OCI-LY1 (cell line): ENCODE measurements at regions not wholly inside any gene's neighbourhood (a gene's known extent, or its start where the extent isn't known, plus 50 kb on each side); places are given as distances from the start of the nearest gene placed in this dataset.

ENCODE experiments used
- H2AFZ ChIP-seq: fragments of 200-600 bp; sonication (generic), shearing (Covaris generic); 2 replicates; pipeline ENCODE4 v1.6.0; 2014; ENCODE audit warnings: antibody characterized with exemption, mild to moderate bottlenecking, low read length
- H3F3A ChIP-seq: fragments of 200-600 bp; sonication (generic), shearing (Covaris generic); 2 replicates; pipeline ENCODE4 v1.6.0; 2014; ENCODE audit warnings: mild to moderate bottlenecking, antibody characterized with exemption, low read length, moderate library complexity; ENCODE audit not compliant: insufficient read depth
- H3K27ac ChIP-seq: fragments of 200-600 bp; sonication (generic); 2 replicates; pipeline ENCODE4 v1.5.1; 2014; ENCODE audit warnings: low read length, mixed run types, mild to moderate bottlenecking, low read depth; ENCODE audit not compliant: poor library complexity, severe bottlenecking
- H3K27me3 ChIP-seq: fragments of 200-600 bp; sonication (generic); 2 replicates; pipeline ENCODE4 v1.6.0; 2014; ENCODE audit warnings: antibody characterized with exemption, mild to moderate bottlenecking, low read length, moderate library complexity; ENCODE audit not compliant: insufficient read depth
- H3K36me3 ChIP-seq: fragments of 200-600 bp; sonication (generic); 2 replicates; pipeline ENCODE4 v1.6.1; 2014; ENCODE audit warnings: mild to moderate bottlenecking, antibody characterized with exemption, low read length, moderate library complexity, mixed read lengths; ENCODE audit not compliant: insufficient read depth
- H3K4me1 ChIP-seq: fragments of 200-600 bp; sonication (generic); 2 replicates; pipeline ENCODE4 v1.5.1; 2014; ENCODE audit warnings: mild to moderate bottlenecking, low read length, moderate library complexity; ENCODE audit not compliant: insufficient read depth, severe bottlenecking
- H3K4me2 ChIP-seq: fragments of 200-600 bp; sonication (generic), shearing (Covaris generic); 2 replicates; pipeline ENCODE4 v1.6.1; 2014; ENCODE audit warnings: low read length
- H3K4me3 ChIP-seq: fragments of 200-600 bp; sonication (generic); 2 replicates; pipeline ENCODE4 v1.5.1; 2014; ENCODE audit warnings: low read length, low read depth, mild to moderate bottlenecking, mixed read lengths; ENCODE audit not compliant: poor library complexity, severe bottlenecking
- H3K79me2 ChIP-seq: fragments of 200-600 bp; shearing (Covaris generic); 2 replicates; pipeline ENCODE4 v1.6.1; 2016; ENCODE audit warnings: mixed run types, low read length, mixed read lengths; ENCODE audit not compliant: insufficient read depth
- H3K9ac ChIP-seq: fragments of 200-600 bp; sonication (generic), shearing (Covaris generic); 2 replicates; pipeline ENCODE4 v1.6.1; 2014; ENCODE audit warnings: mild to moderate bottlenecking, low read length, mixed read lengths
- H3K9me2 ChIP-seq: fragments of 200-600 bp; sonication (generic), shearing (Covaris generic); 2 replicates; pipeline ENCODE4 v1.6.1; 2014; ENCODE audit warnings: low read depth, mild to moderate bottlenecking, low read length, mixed read lengths
- H3K9me3 ChIP-seq: fragments of 200-600 bp; shearing (Covaris generic); 2 replicates; pipeline ENCODE4 v1.6.1; 2014; ENCODE audit warnings: low read length, mixed read lengths
- H4K20me1 ChIP-seq: fragments of 200-600 bp; sonication (generic), shearing (Covaris generic); 2 replicates; pipeline ENCODE4 v1.6.0; 2016; ENCODE audit warnings: mild to moderate bottlenecking, low read length; ENCODE audit not compliant: insufficient read depth
- CTCF ChIP-seq: fragments of 200-600 bp; sonication (generic), shearing (Covaris generic); IDR thresholded peaks from 2 replicates; pipeline ENCODE4 v1.5.1; 2017; ENCODE audit warnings: mild to moderate bottlenecking, antibody characterized with exemption, low read length, moderate library complexity, mixed read lengths
- EZH2 ChIP-seq: fragments of 200-600 bp; sonication (generic), shearing (Covaris generic); IDR thresholded peaks from 2 replicates; pipeline ENCODE4 v1.8.0; 2017; ENCODE audit warnings: borderline replicate concordance, mixed run types, mild to moderate bottlenecking, antibody characterized with exemption, low read length, moderate library complexity, mixed read lengths

DNA sequence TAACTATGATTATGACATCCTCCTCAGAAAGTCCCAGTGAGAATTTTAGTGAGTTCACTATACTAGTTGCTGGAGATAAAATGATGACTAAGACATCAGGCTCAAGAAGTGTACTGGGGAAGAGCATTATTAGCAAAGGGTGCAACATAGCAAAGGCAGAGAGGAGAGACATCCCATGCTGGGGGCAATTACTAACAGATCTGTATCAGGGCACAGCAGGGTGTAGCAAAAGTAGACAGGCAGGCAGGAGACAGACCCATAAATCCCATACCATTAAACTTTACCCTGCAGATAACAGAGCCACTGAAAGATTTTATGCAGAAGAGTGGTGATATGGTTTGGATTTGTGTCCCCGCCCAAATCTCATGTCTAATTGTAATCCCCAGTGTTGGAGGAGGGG lies 161.7 kb downstream of the SP3 start:
- Histone ChIP-seq H2AFZ (no peak overlapping the region), H4K20me1 (no peaks in the 10 kb centered on the region), H3F3A (no peaks in the 10 kb centered on the region), H3K79me2 (no peaks in the 10 kb centered on the region), H3K4me3 (no peak overlapping the region), H3K27ac (no peak overlapping the region), H3K4me2 (no peak overlapping the region), H3K36me3 (no peaks in the 10 kb centered on the region), H3K9ac (no peak overlapping the region), H3K9me3 (no peaks in the 10 kb centered on the region), H3K27me3 (peaks cover 9% of the 10 kb centered on the region; the same call in 1 of the 2 replicates), H3K4me1 (no peaks in the 10 kb centered on the region), H3K9me2 (no peaks in the 10 kb centered on the region)
- TF ChIP-seq EZH2 (no peak), CTCF (no peak)

DNA sequence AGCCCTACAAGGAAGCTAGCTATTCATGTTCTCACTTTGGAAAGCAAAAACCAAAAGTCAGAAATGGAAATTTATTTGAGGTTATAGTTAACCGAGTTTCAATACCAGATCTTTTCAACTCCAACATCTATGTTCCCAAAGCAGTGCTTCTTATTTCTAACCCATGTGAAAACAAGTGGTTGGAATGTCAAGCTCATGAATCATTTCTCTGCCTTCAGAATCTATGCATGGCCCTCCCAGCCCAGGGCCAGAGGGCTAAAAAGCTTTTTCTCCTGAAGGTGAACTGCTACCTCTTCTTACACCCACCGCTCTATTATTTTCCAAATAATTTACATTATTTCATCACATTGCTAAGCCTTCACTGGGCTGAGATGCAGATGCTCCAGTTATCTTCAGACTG lies 158.4 kb downstream of the SP3 start:
- Histone ChIP-seq H3K4me1 (no peaks in the 10 kb centered on the region), H3K4me3 (no peak overlapping the region), H3K4me2 (no peak overlapping the region), H3K9me3 (no peaks in the 10 kb centered on the region), H3K27me3 (peaks cover 9% of the 10 kb centered on the region; the same call in 1 of the 2 replicates), H3F3A (no peaks in the 10 kb centered on the region), H4K20me1 (no peaks in the 10 kb centered on the region), H3K36me3 (no peaks in the 10 kb centered on the region), H3K9ac (no peak overlapping the region), H3K9me2 (no peaks in the 10 kb centered on the region), H2AFZ (no peak overlapping the region), H3K27ac (no peak overlapping the region), H3K79me2 (no peaks in the 10 kb centered on the region)
- TF ChIP-seq CTCF = no peak
- no peak for TF ChIP-seq EZH2

DNA sequence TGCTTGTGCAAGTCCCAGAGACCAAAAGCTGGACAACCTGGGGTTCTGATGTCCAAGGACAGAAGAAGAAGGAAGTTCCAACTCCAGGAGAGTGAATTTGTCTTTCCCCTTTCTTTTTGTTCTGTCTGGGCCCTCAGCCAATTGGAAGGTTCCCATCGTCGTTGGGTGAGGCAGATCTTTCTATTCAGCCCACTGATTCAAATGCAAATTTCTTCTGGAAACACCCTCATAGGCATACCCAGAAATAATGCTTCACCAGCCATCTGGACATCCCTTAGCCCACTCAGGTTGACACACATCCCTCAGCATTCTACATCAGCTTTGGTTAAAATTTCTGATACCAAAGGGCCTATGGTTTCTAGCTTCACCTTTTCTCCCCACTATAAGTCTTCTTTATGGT lies 156.5 kb downstream of the SP3 start:
- H3K4me3 ChIP-seq = no peak overlapping the region
- H3F3A ChIP-seq = no peaks in the 10 kb centered on the region
- H3K9me3 ChIP-seq = no peaks in the 10 kb centered on the region
- H3K36me3 ChIP-seq = no peaks in the 10 kb centered on the region
- TF ChIP-seq EZH2 (no peak), CTCF (no peak)
- no peak overlapping the region for H3K9ac ChIP-seq
- peaks cover 9% of the 10 kb centered on the region; the same call in 1 of the 2 replicates for H3K27me3 ChIP-seq
- no peaks in the 10 kb centered on the region for H3K79me2 ChIP-seq
- no peaks in the 10 kb centered on the region for H3K9me2 ChIP-seq
- no peak overlapping the region for H3K27ac ChIP-seq
- no peaks in the 10 kb centered on the region for H4K20me1 ChIP-seq
- no peaks in the 10 kb centered on the region for H3K4me1 ChIP-seq
- no peak overlapping the region for H2AFZ ChIP-seq
- H3K4me2 ChIP-seq = no peak overlapping the region
